Endothelial cell of umbilical vein (primary cell): ENCODE measurements at regions not wholly inside any gene's neighbourhood (a gene's known extent, or its start where the extent isn't known, plus 50 kb on each side); places are given as distances from the start of the nearest gene placed in this dataset.

Experiments used
- BruUV-seq: library from RNA; stranded (reverse); fragments of 400-500 nt; replicated peaks from 2 replicates; lab custom pipeline; 2021; lab: Mats Ljungman, UMichigan
- CTCF ChIA-PET: fragments of 300-600, 350-600 bp; sonication (Branson Sonifier 250); formaldehyde crosslinking; loops from one replicate; lab custom pipeline; 2021; ENCODE audit warnings: antibody characterized with exemption, inconsistent platforms; lab: Charles Lee
- POLR2A ChIA-PET: fragments of 300-600, 350-600 bp; sonication (Branson Sonifier 250); formaldehyde crosslinking; loops from one replicate; lab custom pipeline; 2021; ENCODE audit warnings: antibody characterized with exemption, inconsistent platforms; lab: Charles Lee
- DNase-seq: peaks from one replicate; pipeline ENCODE4 v3.0.0-alpha.2; 2011; ENCODE audit warnings: low read depth, low spot score
- FAIRE-seq: peaks from 2 replicates; lab custom pipeline; 2011; peaks lifted over from hg19 to GRCh38; lab: Jason Lieb, UNC
- H2AFZ ChIP-seq: 2 replicates; pipeline ENCODE4 v1.6.0; 2012; ENCODE audit warnings: low read depth, low read length, control low read depth, inconsistent platforms
- H3K27ac ChIP-seq: 2 replicates; pipeline ENCODE4 v1.5.1; 2011; ENCODE audit warnings: low read depth, mild to moderate bottlenecking, control low read depth, low read length, moderate library complexity; ENCODE audit not compliant: insufficient read depth
- H3K27me3 ChIP-seq, 2 experiments: 2 replicates each; pipeline versions ENCODE4 v1.6.0 to v1.6.1; 2011; ENCODE audit warnings: low read length in 2 of 2, mixed read lengths in 1 of 2; ENCODE audit not compliant: control insufficient read depth in 2 of 2, insufficient read depth in 2 of 2
- H3K36me3 ChIP-seq, 2 experiments: 2 replicates in 1 of 2; 3 replicates in 1 of 2; pipeline ENCODE4 v1.5.1; 2011; ENCODE audit warnings: low read length in 2 of 2, mild to moderate bottlenecking in 1 of 2, moderate library complexity in 1 of 2; ENCODE audit not compliant: control insufficient read depth in 2 of 2, insufficient read depth in 2 of 2; ENCODE audit errors: extremely low read depth in 1 of 2
- H3K4me1 ChIP-seq: 3 replicates; pipeline ENCODE4 v1.5.1; 2011; ENCODE audit warnings: mild to moderate bottlenecking, low read length; ENCODE audit not compliant: control insufficient read depth, insufficient read depth; ENCODE audit errors: extremely low read depth
- H3K4me2 ChIP-seq: 2 replicates; pipeline ENCODE4 v1.6.1; 2011; ENCODE audit warnings: low read length, control low read depth, mixed read lengths; ENCODE audit not compliant: insufficient read depth
- H3K4me3 ChIP-seq, 3 experiments: fragments of 200-600 bp in 1 of 3; sonication (generic), shearing (Covaris generic) in 1 of 3; replicated peaks in 1 of 3; 2 replicates each; pipeline ENCODE4 v1.5.1; 2011 to 2016; ENCODE audit warnings: control low read depth in 3 of 3, low read length in 3 of 3, mild to moderate bottlenecking in 2 of 3, inconsistent platforms in 1 of 3, low read depth in 1 of 3, moderate library complexity in 1 of 3; ENCODE audit not compliant: insufficient read depth in 1 of 3
- H3K79me2 ChIP-seq: 2 replicates; pipeline ENCODE4 v1.6.0; 2012; ENCODE audit warnings: low read length, inconsistent platforms; ENCODE audit not compliant: control insufficient read depth, insufficient read depth
- H3K9ac ChIP-seq: replicated peaks from 2 replicates; pipeline ENCODE3; 2011; ENCODE audit warnings: low read length, control low read depth; ENCODE audit not compliant: insufficient read depth; ENCODE audit errors: extremely low read depth
- H3K9me1 ChIP-seq: replicated peaks from 3 replicates; pipeline ENCODE4 v1.6.0; 2011; ENCODE audit warnings: mild to moderate bottlenecking, low read length; ENCODE audit not compliant: control insufficient read depth, insufficient read depth; ENCODE audit errors: extremely low read depth
- H3K9me3 ChIP-seq: replicated peaks from 2 replicates; pipeline ENCODE4 v1.5.1; 2012; ENCODE audit warnings: low read length, inconsistent platforms; ENCODE audit not compliant: control insufficient read depth, insufficient read depth
- H4K20me1 ChIP-seq: replicated peaks from 2 replicates; pipeline ENCODE3; 2011; ENCODE audit warnings: mild to moderate bottlenecking, low read length; ENCODE audit not compliant: control insufficient read depth, insufficient read depth; ENCODE audit errors: extremely low read depth
- EZH2 ChIP-seq: IDR thresholded peaks from 2 replicates; pipeline ENCODE4 v1.6.1; 2012; ENCODE audit warnings: borderline replicate concordance, low read depth, mild to moderate bottlenecking, moderate library complexity, low read length, inconsistent platforms; ENCODE audit not compliant: severe bottlenecking
- FOS ChIP-seq: IDR thresholded peaks from 2 replicates; pipeline ENCODE4 v1.6.1; 2011; ENCODE audit warnings: mild to moderate bottlenecking, low read length, moderate library complexity, borderline replicate concordance; ENCODE audit not compliant: insufficient read depth
- GATA2 ChIP-seq: IDR thresholded peaks from 2 replicates; pipeline ENCODE4 v1.7.0; 2011; ENCODE audit warnings: low read depth, mild to moderate bottlenecking, moderate library complexity, mixed read lengths, low read length; ENCODE audit not compliant: insufficient read length, insufficient read depth
- JUN ChIP-seq: IDR thresholded peaks from 2 replicates; pipeline ENCODE4 v1.6.1; 2011; ENCODE audit warnings: borderline replicate concordance, low read depth; ENCODE audit not compliant: insufficient read length, insufficient read depth
- MAX ChIP-seq: IDR thresholded peaks from 2 replicates; pipeline ENCODE4 v1.6.1; 2011; ENCODE audit not compliant: insufficient read depth, insufficient read length
- POLR2A ChIP-seq: IDR thresholded peaks from 2 replicates; pipeline ENCODE4 v1.6.1; 2012; ENCODE audit warnings: low read depth, mild to moderate bottlenecking, control low read depth, low read length
- POLR2AphosphoS5 ChIP-seq: IDR thresholded peaks from 2 replicates; pipeline ENCODE4 v1.6.1; 2012; ENCODE audit warnings: low read depth, mild to moderate bottlenecking, control low read depth, low read length, moderate library complexity; ENCODE audit not compliant: insufficient read depth
- dilution Hi-C: fragments of 300-500 bp; cut with MboI; formaldehyde crosslinking; loops from one replicate; pipeline ENCODE4 v1.15.0; 2019; ENCODE audit warnings: low sequenced_read_pairs; ENCODE audit not compliant: extremely low pct_ligation_motif_present
- intact Hi-C: fragments of 100-400 bp; cut with micrococcal nuclease; formaldehyde crosslinking; loops from one replicate; pipeline ENCODE4 v1.10.0; 2022
- TF ChIP-seq, protein P1 (sequence below), 2 donors: IDR thresholded peaks; 1 replicate in 1 of 2; 2 replicates in 1 of 2; pipeline ENCODE4 v1.5.1; 2011; ENCODE audit warnings: low read length in 2 of 2, mild to moderate bottlenecking in 2 of 2, moderate library complexity in 2 of 2, control low read depth in 1 of 2, inconsistent platforms in 1 of 2, low read depth in 1 of 2; ENCODE audit not compliant: insufficient read depth in 1 of 2; ENCODE audit errors: extremely low read depth in 1 of 2

- dilution Hi-C loops: no loop called here
Observed at GRCh38 chr6:97914912-97915311, 631.9 kb upstream of the MMS22L start.

More at GRCh38 chr6:97914912-97915311, 631.9 kb upstream of the MMS22L start:
- H3K27ac ChIP-seq: no peak overlapping the region
- no peak for DNase-seq
- no peaks in the 10 kb centered on the region for H3K79me2 ChIP-seq
- H3K4me1 ChIP-seq: no peaks in the 10 kb centered on the region
- H4K20me1 ChIP-seq: no peaks in the 10 kb centered on the region
- no peak overlapping the region for H3K9ac ChIP-seq
- BruUV-seq: no TSS peak
- ChIA-PET POLR2A (no interaction called here), CTCF (no interaction called here)
- no peak overlapping the region for H3K4me2 ChIP-seq
- H3K9me1 ChIP-seq: no peaks in the 10 kb centered on the region
- no peaks in the 10 kb centered on the region for H3K9me3 ChIP-seq
- TF ChIP-seq EZH2: no peak
- no peak for TF ChIP-seq POLR2AphosphoS5
- TF ChIP-seq, protein P1, sequence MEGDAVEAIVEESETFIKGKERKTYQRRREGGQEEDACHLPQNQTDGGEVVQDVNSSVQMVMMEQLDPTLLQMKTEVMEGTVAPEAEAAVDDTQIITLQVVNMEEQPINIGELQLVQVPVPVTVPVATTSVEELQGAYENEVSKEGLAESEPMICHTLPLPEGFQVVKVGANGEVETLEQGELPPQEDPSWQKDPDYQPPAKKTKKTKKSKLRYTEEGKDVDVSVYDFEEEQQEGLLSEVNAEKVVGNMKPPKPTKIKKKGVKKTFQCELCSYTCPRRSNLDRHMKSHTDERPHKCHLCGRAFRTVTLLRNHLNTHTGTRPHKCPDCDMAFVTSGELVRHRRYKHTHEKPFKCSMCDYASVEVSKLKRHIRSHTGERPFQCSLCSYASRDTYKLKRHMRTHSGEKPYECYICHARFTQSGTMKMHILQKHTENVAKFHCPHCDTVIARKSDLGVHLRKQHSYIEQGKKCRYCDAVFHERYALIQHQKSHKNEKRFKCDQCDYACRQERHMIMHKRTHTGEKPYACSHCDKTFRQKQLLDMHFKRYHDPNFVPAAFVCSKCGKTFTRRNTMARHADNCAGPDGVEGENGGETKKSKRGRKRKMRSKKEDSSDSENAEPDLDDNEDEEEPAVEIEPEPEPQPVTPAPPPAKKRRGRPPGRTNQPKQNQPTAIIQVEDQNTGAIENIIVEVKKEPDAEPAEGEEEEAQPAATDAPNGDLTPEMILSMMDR (IDR thresholded peaks at IDR 0.05; ENCODE audit: extremely low read depth in 1 of 2, insufficient read depth in 1 of 2, low read depth in 1 of 2, low read length in 2 of 2): no peak
- no peak for TF ChIP-seq POLR2A
- no peak for TF ChIP-seq GATA2
- TF ChIP-seq JUN: no peak
- no peak for TF ChIP-seq FOS
- no peak for TF ChIP-seq MAX
- H3K4me3 ChIP-seq: no peak overlapping the region
- H3K27me3 ChIP-seq: no peaks in the 10 kb centered on the region
- intact Hi-C loops: no loop called here
- FAIRE-seq: no peak
- no peak overlapping the region for H2AFZ ChIP-seq
- no peaks in the 10 kb centered on the region for H3K36me3 ChIP-seq
